ENCODE measurements at regions not wholly inside any gene's neighbourhood (a gene's known extent, or its start where the extent isn't known, plus 50 kb on each side); places are given as distances from the start of the nearest gene placed in this dataset.

GRCh38 chr18:56226025-56226424, 412.4 kb downstream of the TXNL1 start:
- Histone ChIP-seq H3K27me3 (no peaks in the 10 kb centered on the region), H3K4me1 (no peaks in the 10 kb centered on the region), H3K4me3 (replicated peaks in 1 of 3) (no peak overlapping the region), H3K9me3 (no peaks in the 10 kb centered on the region), H3K36me3 (no peaks in the 10 kb centered on the region), H3K27ac (no peak overlapping the region)
- WGBS, 2 donors, result 86 to 91% methylated on average over 5 of the region's 5 CpGs
- intact Hi-C loops (cut with DNase I), result no loop called here
- DNase-seq, result no peak
- TF ChIP-seq CTCF (IDR thresholded peaks at IDR 0.05) (no peak), POLR2A (IDR thresholded peaks at IDR 0.05) (no peak)

DNA sequence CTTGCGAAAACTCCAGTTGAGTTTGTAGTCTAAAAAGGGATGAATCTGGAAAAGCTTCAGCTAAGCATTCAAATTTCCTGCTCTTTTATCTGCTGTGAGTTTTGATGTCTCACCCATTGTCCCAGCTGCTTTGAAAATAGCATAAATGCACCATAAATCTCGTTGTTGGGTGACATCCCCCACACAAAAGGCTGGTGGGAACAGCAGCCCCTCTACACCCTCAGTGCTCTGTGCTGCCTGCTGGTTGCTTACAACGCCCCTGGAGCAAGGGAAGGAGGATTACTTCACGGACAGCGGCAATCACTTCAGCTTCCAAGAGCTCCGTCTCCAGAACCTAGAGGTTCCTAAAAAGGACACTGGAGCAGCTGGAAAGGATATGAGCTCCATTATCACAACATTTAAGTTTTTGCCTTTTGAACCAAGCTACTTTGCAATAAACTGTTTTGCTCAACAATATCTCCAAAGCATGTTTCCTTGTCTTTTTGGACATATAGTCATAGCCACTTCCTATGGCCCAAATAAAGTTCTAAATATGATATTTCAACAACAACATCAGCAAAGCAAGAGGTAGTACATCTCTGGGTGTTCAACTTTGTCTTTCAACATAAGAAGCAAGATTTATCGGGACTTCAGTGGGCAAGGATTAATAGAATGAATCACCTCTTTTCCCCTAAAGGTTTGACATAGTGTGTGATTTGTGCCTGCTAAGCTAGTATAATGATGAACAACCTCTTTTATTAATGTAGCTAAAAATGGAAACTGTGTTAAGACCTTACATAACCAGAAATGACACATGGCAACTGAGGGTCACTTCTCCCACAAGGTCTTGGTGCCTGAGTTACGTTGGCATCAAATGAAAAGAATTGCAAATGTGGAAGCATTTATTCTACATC, 413.5 kb downstream of the TXNL1 start:
- no peaks in the 10 kb centered on the region for H3K27me3 ChIP-seq
- no peaks in the 10 kb centered on the region for H3K36me3 ChIP-seq
- no peak for DNase-seq
- TF ChIP-seq CTCF (IDR thresholded peaks at IDR 0.05) (no peak), POLR2A (IDR thresholded peaks at IDR 0.05) (no peak)
- H3K4me3 ChIP-seq (replicated peaks in 1 of 3), result no peak overlapping the region
- WGBS, 2 donors, result 82 to 89% methylated on average over 8 of the region's 8 CpGs
- no peaks in the 10 kb centered on the region for H3K4me1 ChIP-seq
- H3K27ac ChIP-seq, result no peak overlapping the region
- intact Hi-C loops (cut with DNase I), result no loop called here
- H3K9me3 ChIP-seq, result no peaks in the 10 kb centered on the region

DNA sequence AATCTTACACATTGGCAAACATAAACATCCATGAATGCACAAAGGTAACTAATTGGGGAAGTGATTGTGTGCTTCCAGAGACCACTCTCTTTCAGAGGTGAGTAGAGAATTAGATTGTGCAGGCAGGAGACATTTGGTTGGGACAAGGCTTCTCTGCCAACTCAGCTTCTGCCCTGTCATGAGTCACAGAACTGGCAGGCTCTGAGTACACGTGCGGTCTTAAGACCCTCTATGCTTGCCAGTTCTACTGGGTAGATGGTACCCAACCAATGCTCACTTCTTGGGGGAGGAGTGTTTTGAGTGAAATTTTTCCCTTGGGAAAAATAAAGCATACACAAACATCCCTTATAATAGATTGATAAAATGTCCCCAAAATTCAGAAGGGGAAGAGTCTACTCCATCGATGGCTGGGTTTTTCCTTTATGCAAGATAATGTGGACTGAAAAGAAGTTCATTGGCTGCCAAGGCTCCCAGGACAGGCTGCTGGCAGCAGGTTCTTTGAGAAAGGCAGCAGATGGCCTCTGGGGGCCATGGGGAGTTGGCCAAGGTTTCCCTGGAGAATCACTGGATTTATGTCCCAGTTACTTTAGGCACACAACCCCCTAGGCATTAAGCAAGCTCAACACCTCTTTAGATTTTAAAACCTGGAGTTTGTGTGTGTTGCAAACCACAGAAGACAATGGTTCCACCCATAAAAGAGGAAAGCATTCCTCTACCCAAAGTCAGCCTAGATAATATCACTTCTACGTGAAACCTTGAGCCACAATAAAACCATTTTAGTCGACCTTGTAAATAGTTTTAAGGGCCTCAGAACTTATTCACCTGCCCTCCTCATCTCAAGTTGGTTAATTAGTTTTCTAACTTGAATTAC, 417.0 kb downstream of the TXNL1 start:
- Histone ChIP-seq H3K27me3 (no peaks in the 10 kb centered on the region), H3K27ac (no peak overlapping the region), H3K4me3 (replicated peaks in 1 of 3) (no peak overlapping the region), H3K36me3 (no peaks in the 10 kb centered on the region), H3K4me1 (no peaks in the 10 kb centered on the region), H3K9me3 (no peaks in the 10 kb centered on the region)
- no peak for TF ChIP-seq CTCF (IDR thresholded peaks at IDR 0.05)
- TF ChIP-seq POLR2A (IDR thresholded peaks at IDR 0.05), result no peak
- no peak for DNase-seq
- intact Hi-C loops (cut with DNase I), result no loop called here
- 81 to 90% methylated on average over 5 of the region's 5 CpGs for WGBS, 2 donors

DNA sequence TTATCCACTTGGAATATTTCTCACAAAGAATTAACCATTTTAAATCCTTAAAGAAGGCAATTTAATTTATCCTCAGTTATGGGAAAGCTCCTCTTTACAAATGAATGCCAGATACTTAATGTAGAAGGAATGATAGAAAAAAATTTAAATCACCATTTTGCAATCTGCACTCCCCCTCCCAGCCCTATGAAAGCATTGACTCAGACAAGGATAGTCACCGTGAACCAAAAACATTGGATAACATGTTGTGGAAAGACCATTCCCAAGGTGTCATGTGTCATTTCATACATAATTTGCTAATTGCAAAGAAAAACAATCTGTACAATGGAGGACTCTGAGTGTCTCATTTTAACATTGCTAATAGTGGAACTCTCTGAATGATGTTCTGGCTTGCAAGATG, 421.0 kb downstream of the TXNL1 start:
- Histone ChIP-seq H3K4me1 (no peaks in the 10 kb centered on the region), H3K27ac (no peak overlapping the region), H3K27me3 (no peaks in the 10 kb centered on the region), H3K4me3 (replicated peaks in 1 of 3) (no peak overlapping the region), H3K9me3 (no peaks in the 10 kb centered on the region), H3K36me3 (no peaks in the 10 kb centered on the region)
- intact Hi-C loops (cut with DNase I), result no loop called here
- no peak for DNase-seq
- 86% methylated on average over 1 of the region's 1 CpG for WGBS, 2 donors
- TF ChIP-seq POLR2A (IDR thresholded peaks at IDR 0.05) (no peak), CTCF (IDR thresholded peaks at IDR 0.05) (no peak)

- 71 to 78% methylated on average over 1 of the region's 1 CpG for WGBS, 2 donors
- no peaks in the 10 kb centered on the region for H3K9me3 ChIP-seq
- H3K4me1 ChIP-seq, result no peaks in the 10 kb centered on the region
- H3K36me3 ChIP-seq, result no peaks in the 10 kb centered on the region
- DNase-seq, result no peak
- intact Hi-C loops (cut with DNase I), result no loop called here
- TF ChIP-seq CTCF (IDR thresholded peaks at IDR 0.05) (no peak), POLR2A (IDR thresholded peaks at IDR 0.05) (no peak)
- no peak overlapping the region for H3K27ac ChIP-seq
- no peak overlapping the region for H3K4me3 ChIP-seq (replicated peaks in 1 of 3)
- no peaks in the 10 kb centered on the region for H3K27me3 ChIP-seq
Observed at GRCh38 chr18:56214706-56215105, 423.7 kb downstream of the TXNL1 start.
